HepG2 (cell line): ENCODE measurements at regions not wholly inside any gene's neighbourhood (a gene's known extent, or its start where the extent isn't known, plus 50 kb on each side); places are given as distances from the start of the nearest gene placed in this dataset.

Experiments used
- ATAC-seq: fragments of 200-7000 bp; cut with Tn5 transposase; 3 replicates; pipeline ENCODE4 v1.9.1; 2020; ENCODE audit warnings: mild to moderate bottlenecking, moderate library complexity
- BruUV-seq: library from RNA; stranded (reverse); fragments of 400-500 nt; replicated peaks from 2 replicates; lab custom pipeline; 2021; lab: Mats Ljungman, UMichigan
- CTCF ChIA-PET: fragments of 300-600 bp; formaldehyde crosslinking; extraction: SDS; loops from one replicate; lab custom pipeline; 2021; ENCODE audit warnings: low total read pairs, inconsistent platforms, low intra/inter-chr PET ratio; lab: Yijun Ruan, JAX
- POLR2A ChIA-PET: fragments of 350-600 bp; sonication (Branson Sonifier 250); formaldehyde crosslinking; loops from one replicate; lab custom pipeline; 2020; ENCODE audit warnings: antibody characterized with exemption, inconsistent platforms; lab: Yijun Ruan, JAX
- DNase-seq: peaks from one replicate; pipeline ENCODE4 v3.0.0-alpha.2; 2015; ENCODE audit warnings: low spot score
- FAIRE-seq: peaks from 3 replicates; lab custom pipeline; 2011; peaks lifted over from hg19 to GRCh38; lab: Jason Lieb, UNC
- H2AFZ ChIP-seq: one replicate; pipeline ENCODE4 v1.6.1; 2011; ENCODE audit warnings: low read length, inconsistent platforms
- H3K27ac ChIP-seq: fragments of 300-600 bp; 3 replicates; pipeline ENCODE4 v1.8.0; 2011; ENCODE audit warnings: mixed run types, mild to moderate bottlenecking, mixed read lengths, low read length, inconsistent platforms; ENCODE audit not compliant: insufficient read depth; ENCODE audit errors: extremely low read length
- H3K27me3 ChIP-seq, 2 experiments: fragments of 200-600 bp in 1 of 2; 2 replicates in 1 of 2; 3 replicates in 1 of 2; pipeline versions ENCODE4 v1.6.0 to v1.8.0; 2011; ENCODE audit warnings: low read length in 2 of 2, mild to moderate bottlenecking in 2 of 2, moderate library complexity in 2 of 2, inconsistent platforms in 1 of 2; ENCODE audit not compliant: insufficient read depth in 2 of 2, control insufficient read depth in 1 of 2
- H3K36me3 ChIP-seq, 2 experiments: fragments of 200-600 bp in 1 of 2; replicated peaks in 1 of 2; 2 replicates in 1 of 2; 3 replicates in 1 of 2; pipeline versions ENCODE4 v1.5.1 to v1.8.0; 2011; ENCODE audit warnings: low read length in 2 of 2, inconsistent platforms in 1 of 2; ENCODE audit not compliant: insufficient read depth in 2 of 2, control insufficient read depth in 1 of 2
- H3K4me1 ChIP-seq: 2 replicates; pipeline ENCODE4 v1.5.1; 2012; ENCODE audit warnings: low read length, inconsistent platforms; ENCODE audit not compliant: insufficient read depth
- H3K4me2 ChIP-seq: 2 replicates; pipeline ENCODE4 v1.6.0; 2011; ENCODE audit warnings: low read depth, low read length, inconsistent platforms
- H3K4me3 ChIP-seq, 3 experiments: fragments of 200-600 bp in 1 of 3; sonication (generic), shearing (Covaris generic) in 1 of 3; replicated peaks in 1 of 3; 2 replicates each; pipeline ENCODE4 v1.5.1; 2011 to 2016; ENCODE audit warnings: low read length in 3 of 3, inconsistent platforms in 2 of 3, low read depth in 2 of 3, mild to moderate bottlenecking in 2 of 3, control low read depth in 1 of 3, mixed read lengths in 1 of 3; ENCODE audit not compliant: insufficient read depth in 1 of 3
- H3K79me2 ChIP-seq: one replicate; pipeline ENCODE4 v1.6.1; 2011; ENCODE audit warnings: low read length, inconsistent platforms; ENCODE audit not compliant: insufficient read depth
- H3K9ac ChIP-seq: 2 replicates; pipeline ENCODE4 v1.6.0; 2011; ENCODE audit warnings: mild to moderate bottlenecking, low read depth, low read length, inconsistent platforms; ENCODE audit not compliant: insufficient read depth
- H3K9me3 ChIP-seq: 2 replicates; pipeline ENCODE4 v1.5.1; 2012; ENCODE audit warnings: mild to moderate bottlenecking, low read length
- H4K20me1 ChIP-seq: 2 replicates; pipeline ENCODE4 v1.6.0; 2011; ENCODE audit warnings: inconsistent platforms, mild to moderate bottlenecking, low read length, moderate library complexity; ENCODE audit not compliant: insufficient read depth
- HMGA1 ChIP-seq: sonication (generic); formaldehyde crosslinking; conservative IDR thresholded peaks from 2 replicates; pipeline ENCODE4 v1.4.0; 2020; ENCODE audit warnings: missing genetic modification reagents
- HOXA9 ChIP-seq: sonication (generic); formaldehyde crosslinking; IDR thresholded peaks from 2 replicates; pipeline ENCODE4 v1.8.1; 2022; ENCODE audit warnings: missing genetic modification reagents, mild to moderate bottlenecking, moderate library complexity, borderline replicate concordance
- SP2 ChIP-seq: sonication (generic); formaldehyde crosslinking; IDR thresholded peaks from 2 replicates; pipeline ENCODE4 v1.5.1; 2020; ENCODE audit warnings: mild to moderate bottlenecking, missing genetic modification reagents
- TAF15 ChIP-seq: fragments of 200-400 bp; formaldehyde crosslinking; IDR thresholded peaks from one replicate; pipeline ENCODE4 v1.6.1; 2018; ENCODE audit warnings: mild to moderate bottlenecking, low read depth, low read length; ENCODE audit not compliant: poor library complexity, severe bottlenecking
- ZNF558 ChIP-seq: sonication (generic); formaldehyde crosslinking; IDR thresholded peaks from 2 replicates; pipeline ENCODE4 v1.9.0; 2022; ENCODE audit warnings: mild to moderate bottlenecking, missing genetic modification reagents, borderline replicate concordance
- in situ Hi-C: cut with HindIII; loops from 2 replicates; pipeline ENCODE4 v1.10.0; 2017; ENCODE audit warnings: low pct_unique_long_range_greater_than_20kb; ENCODE audit not compliant: extremely low pct_ligation_motif_present
- intact Hi-C: fragments of 100-400 bp; cut with micrococcal nuclease; formaldehyde crosslinking; loops from one replicate; pipeline ENCODE4 v1.10.0; 2022; ENCODE audit not compliant: unreplicated experiment
- TF ChIP-seq, protein P1 (sequence below): sonication (generic); formaldehyde crosslinking; IDR thresholded peaks from 2 replicates; pipeline ENCODE4 v1.4.0; 2020; ENCODE audit warnings: missing genetic modification reagents
- TF ChIP-seq, protein P2 (sequence below): IDR thresholded peaks from 2 replicates; pipeline ENCODE4 v1.6.1; 2016; ENCODE audit warnings: mild to moderate bottlenecking
- TF ChIP-seq, protein P3 (sequence below): sonication (generic); formaldehyde crosslinking; IDR thresholded peaks from 2 replicates; pipeline ENCODE4 v1.8.0; 2022; ENCODE audit warnings: mild to moderate bottlenecking, missing genetic modification reagents

DNA sequence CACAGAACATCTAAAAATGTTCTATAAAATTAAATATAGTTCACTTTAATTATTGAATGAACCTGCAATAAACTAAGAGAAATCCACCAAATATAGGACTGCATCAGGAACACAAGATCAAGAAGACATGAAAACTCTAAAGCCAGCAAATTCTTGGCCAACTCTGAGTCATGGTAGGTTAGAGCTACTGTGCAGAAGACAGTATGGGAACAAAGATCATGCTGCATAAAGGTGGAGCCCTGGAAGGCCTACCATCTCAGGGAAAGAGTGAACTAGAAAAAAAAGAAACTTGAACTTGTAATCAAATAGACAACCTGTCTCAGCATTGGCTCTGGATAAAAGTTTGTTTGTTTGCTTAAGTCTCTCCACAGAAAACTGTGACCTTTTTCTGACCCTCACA is 66.9 kb upstream of the CNOT2 start:
- Histone ChIP-seq H3K9ac (no peak overlapping the region), H3K79me2 (no peaks in the 10 kb centered on the region), H3K27me3 (no peaks in the 10 kb centered on the region), H3K27ac (no peak overlapping the region), H4K20me1 (no peaks in the 10 kb centered on the region), H3K36me3 (no peaks in the 10 kb centered on the region), H3K4me1 (no peaks in the 10 kb centered on the region), H3K9me3 (no peaks in the 10 kb centered on the region), H3K4me2 (no peak overlapping the region), H2AFZ (no peak overlapping the region), H3K4me3 (no peak overlapping the region)
- CTCF ChIA-PET: no interaction called here
- POLR2A ChIA-PET: no interaction called here
- BruUV-seq: no TSS peak
- DNase-seq (no peak), ATAC-seq (no peak), FAIRE-seq (no peak)
- in situ Hi-C loops: no loop called here
- TF ChIP-seq, protein P1, sequence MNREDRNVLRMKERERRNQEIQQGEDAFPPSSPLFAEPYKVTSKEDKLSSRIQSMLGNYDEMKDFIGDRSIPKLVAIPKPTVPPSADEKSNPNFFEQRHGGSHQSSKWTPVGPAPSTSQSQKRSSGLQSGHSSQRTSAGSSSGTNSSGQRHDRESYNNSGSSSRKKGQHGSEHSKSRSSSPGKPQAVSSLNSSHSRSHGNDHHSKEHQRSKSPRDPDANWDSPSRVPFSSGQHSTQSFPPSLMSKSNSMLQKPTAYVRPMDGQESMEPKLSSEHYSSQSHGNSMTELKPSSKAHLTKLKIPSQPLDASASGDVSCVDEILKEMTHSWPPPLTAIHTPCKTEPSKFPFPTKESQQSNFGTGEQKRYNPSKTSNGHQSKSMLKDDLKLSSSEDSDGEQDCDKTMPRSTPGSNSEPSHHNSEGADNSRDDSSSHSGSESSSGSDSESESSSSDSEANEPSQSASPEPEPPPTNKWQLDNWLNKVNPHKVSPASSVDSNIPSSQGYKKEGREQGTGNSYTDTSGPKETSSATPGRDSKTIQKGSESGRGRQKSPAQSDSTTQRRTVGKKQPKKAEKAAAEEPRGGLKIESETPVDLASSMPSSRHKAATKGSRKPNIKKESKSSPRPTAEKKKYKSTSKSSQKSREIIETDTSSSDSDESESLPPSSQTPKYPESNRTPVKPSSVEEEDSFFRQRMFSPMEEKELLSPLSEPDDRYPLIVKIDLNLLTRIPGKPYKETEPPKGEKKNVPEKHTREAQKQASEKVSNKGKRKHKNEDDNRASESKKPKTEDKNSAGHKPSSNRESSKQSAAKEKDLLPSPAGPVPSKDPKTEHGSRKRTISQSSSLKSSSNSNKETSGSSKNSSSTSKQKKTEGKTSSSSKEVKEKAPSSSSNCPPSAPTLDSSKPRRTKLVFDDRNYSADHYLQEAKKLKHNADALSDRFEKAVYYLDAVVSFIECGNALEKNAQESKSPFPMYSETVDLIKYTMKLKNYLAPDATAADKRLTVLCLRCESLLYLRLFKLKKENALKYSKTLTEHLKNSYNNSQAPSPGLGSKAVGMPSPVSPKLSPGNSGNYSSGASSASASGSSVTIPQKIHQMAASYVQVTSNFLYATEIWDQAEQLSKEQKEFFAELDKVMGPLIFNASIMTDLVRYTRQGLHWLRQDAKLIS: no peak
- no peak for TF ChIP-seq HMGA1 (CRISPR knock-in tag)
- TF ChIP-seq, protein P2, sequence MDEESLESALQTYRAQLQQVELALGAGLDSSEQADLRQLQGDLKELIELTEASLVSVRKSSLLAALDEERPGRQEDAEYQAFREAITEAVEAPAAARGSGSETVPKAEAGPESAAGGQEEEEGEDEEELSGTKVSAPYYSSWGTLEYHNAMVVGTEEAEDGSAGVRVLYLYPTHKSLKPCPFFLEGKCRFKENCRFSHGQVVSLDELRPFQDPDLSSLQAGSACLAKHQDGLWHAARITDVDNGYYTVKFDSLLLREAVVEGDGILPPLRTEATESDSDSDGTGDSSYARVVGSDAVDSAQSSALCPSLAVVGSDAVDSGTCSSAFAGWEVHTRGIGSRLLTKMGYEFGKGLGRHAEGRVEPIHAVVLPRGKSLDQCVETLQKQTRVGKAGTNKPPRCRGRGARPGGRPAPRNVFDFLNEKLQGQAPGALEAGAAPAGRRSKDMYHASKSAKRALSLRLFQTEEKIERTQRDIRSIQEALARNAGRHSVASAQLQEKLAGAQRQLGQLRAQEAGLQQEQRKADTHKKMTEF: no peak
- no peak for TF ChIP-seq SP2
- no peak for TF ChIP-seq HOXA9 (CRISPR knock-in tag)
- TF ChIP-seq TAF15: no peak
- no peak for TF ChIP-seq ZNF558 (CRISPR knock-in tag)
- TF ChIP-seq, protein P3, sequence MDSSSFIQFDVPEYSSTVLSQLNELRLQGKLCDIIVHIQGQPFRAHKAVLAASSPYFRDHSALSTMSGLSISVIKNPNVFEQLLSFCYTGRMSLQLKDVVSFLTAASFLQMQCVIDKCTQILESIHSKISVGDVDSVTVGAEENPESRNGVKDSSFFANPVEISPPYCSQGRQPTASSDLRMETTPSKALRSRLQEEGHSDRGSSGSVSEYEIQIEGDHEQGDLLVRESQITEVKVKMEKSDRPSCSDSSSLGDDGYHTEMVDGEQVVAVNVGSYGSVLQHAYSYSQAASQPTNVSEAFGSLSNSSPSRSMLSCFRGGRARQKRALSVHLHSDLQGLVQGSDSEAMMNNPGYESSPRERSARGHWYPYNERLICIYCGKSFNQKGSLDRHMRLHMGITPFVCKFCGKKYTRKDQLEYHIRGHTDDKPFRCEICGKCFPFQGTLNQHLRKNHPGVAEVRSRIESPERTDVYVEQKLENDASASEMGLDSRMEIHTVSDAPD (CRISPR knock-in tag): no peak
- intact Hi-C loops: no loop called here
